ENCODE measurements at regions not wholly inside any gene's neighbourhood (a gene's known extent, or its start where the extent isn't known, plus 50 kb on each side); places are given as distances from the start of the nearest gene placed in this dataset.

- Histone ChIP-seq H3K4ac (ENCODE audit: low read depth, low read length) (no peak overlapping the region), H3K27ac (ENCODE audit: low read depth, low read length) (no peak overlapping the region), H3K4me2 (ENCODE audit: low read length) (no peak overlapping the region), H3K23ac (ENCODE audit: low read length) (no peak overlapping the region), H2BK5ac (ENCODE audit: low read length) (no peak overlapping the region), H3K79me2 (ENCODE audit: control insufficient read depth, insufficient read depth, low read length) (no peaks in the 10 kb centered on the region), H3K56ac (ENCODE audit: low read length) (no peak overlapping the region), H3K27me3 (ENCODE audit: insufficient read depth, low read length, poor library complexity) (no peaks in the 10 kb centered on the region), H3K18ac (ENCODE audit: low read length) (no peak overlapping the region), H3K4me3 (ENCODE audit: low read length) (no peak overlapping the region), H2BK120ac (ENCODE audit: low read depth, low read length) (no peak overlapping the region), H4K5ac (ENCODE audit: low read length) (no peak overlapping the region), H2AK5ac (ENCODE audit: low read length) (no peak overlapping the region), H2BK15ac (replicated peaks; ENCODE audit: low read depth) (no peak overlapping the region), H3K9ac (ENCODE audit: low read length) (no peak overlapping the region), H4K8ac (ENCODE audit: low read depth, low read length) (no peak overlapping the region), H3K4me1 (ENCODE audit: control insufficient read depth, low read depth, low read length) (no peaks in the 10 kb centered on the region), H3K36me3 (ENCODE audit: control insufficient read depth, insufficient read depth, low read length) (no peaks in the 10 kb centered on the region), H3K79me1 (ENCODE audit: low read length) (no peaks in the 10 kb centered on the region)
- no peak for DNase-seq
These were observed 104.2 kb upstream of the SOX6 start for GRCh38 chr11:16460508-16460907.

GRCh38 chr11:16456366-16456765 is 100.0 kb upstream of the SOX6 start:
- H2BK120ac ChIP-seq (ENCODE audit: low read depth, low read length), result no peak overlapping the region

DNA sequence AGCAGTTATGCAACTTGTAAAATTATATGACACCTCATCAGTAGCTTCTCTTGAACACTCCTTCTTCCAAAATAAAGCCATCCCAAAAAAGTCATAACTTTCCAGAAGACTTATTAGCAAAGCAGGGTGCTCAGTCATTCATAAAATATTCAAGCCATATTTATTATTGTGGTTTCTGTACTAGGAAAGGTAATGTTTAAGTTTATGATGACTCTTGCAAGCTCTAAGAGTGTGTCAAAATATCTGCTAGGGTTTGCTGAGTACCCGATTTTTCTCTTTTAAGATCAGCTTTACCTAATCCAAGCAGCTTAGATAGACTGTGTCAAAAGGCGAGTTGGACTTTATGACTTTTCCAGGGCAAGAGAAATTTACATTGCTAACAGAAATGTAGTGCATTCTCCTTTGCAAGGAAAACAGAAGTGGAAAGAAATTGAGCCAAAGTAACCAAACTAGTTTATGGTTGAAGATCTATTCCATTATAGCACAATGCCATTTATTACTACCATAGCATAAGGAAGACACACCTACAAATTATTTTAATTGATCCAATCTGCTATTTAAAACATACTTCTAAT is 98.0 kb upstream of the SOX6 start:
- no peaks in the 10 kb centered on the region for H3K4me1 ChIP-seq (ENCODE audit: control insufficient read depth, low read depth, low read length)
- no CpG with 5 or more reads among the region's 2 CpGs for WGBS (ENCODE audit: extremely low coverage, insufficient coverage, low lambda C conversion rate)
- no peak overlapping the region for H3K23ac ChIP-seq (ENCODE audit: low read length)
- no peaks in the 10 kb centered on the region for H3K36me3 ChIP-seq (ENCODE audit: control insufficient read depth, insufficient read depth, low read length)
- H2BK5ac ChIP-seq (ENCODE audit: low read length), result no peak overlapping the region
- H3K4ac ChIP-seq (ENCODE audit: low read depth, low read length), result no peak overlapping the region
- H4K5ac ChIP-seq (ENCODE audit: low read length), result no peak overlapping the region
- H3K4me2 ChIP-seq (ENCODE audit: low read length), result no peak overlapping the region
- no peak overlapping the region for H3K9ac ChIP-seq (ENCODE audit: low read length)
- no peak overlapping the region for H3K56ac ChIP-seq (ENCODE audit: low read length)
- DNase-seq, result no peak
- H3K27ac ChIP-seq (ENCODE audit: low read depth, low read length), result no peak overlapping the region
- no peak overlapping the region for H3K4me3 ChIP-seq (ENCODE audit: low read length)
- H3K27me3 ChIP-seq (ENCODE audit: insufficient read depth, low read length, poor library complexity), result no peaks in the 10 kb centered on the region
- H3K18ac ChIP-seq (ENCODE audit: low read length), result no peak overlapping the region
- H2BK15ac ChIP-seq (replicated peaks; ENCODE audit: low read depth), result no peak overlapping the region
- H2AK5ac ChIP-seq (ENCODE audit: low read length), result no peak overlapping the region
- H3K79me1 ChIP-seq (ENCODE audit: low read length), result no peaks in the 10 kb centered on the region
- no peaks in the 10 kb centered on the region for H3K79me2 ChIP-seq (ENCODE audit: control insufficient read depth, insufficient read depth, low read length)
- no peak overlapping the region for H4K8ac ChIP-seq (ENCODE audit: low read depth, low read length)
- no peak overlapping the region for H2BK120ac ChIP-seq (ENCODE audit: low read depth, low read length)

More at GRCh38 chr11:16456366-16456765, 100.0 kb upstream of the SOX6 start:
- H4K8ac ChIP-seq (ENCODE audit: low read depth, low read length), result no peak overlapping the region
- no peak overlapping the region for H3K4me3 ChIP-seq (ENCODE audit: low read length)
- H3K36me3 ChIP-seq (ENCODE audit: control insufficient read depth, insufficient read depth, low read length), result no peaks in the 10 kb centered on the region
- no CpG with 5 or more reads among the region's 2 CpGs for WGBS (ENCODE audit: extremely low coverage, insufficient coverage, low lambda C conversion rate)
- no peak overlapping the region for H3K9ac ChIP-seq (ENCODE audit: low read length)
- H3K79me2 ChIP-seq (ENCODE audit: control insufficient read depth, insufficient read depth, low read length), result no peaks in the 10 kb centered on the region
- no peak overlapping the region for H4K5ac ChIP-seq (ENCODE audit: low read length)
- H2AK5ac ChIP-seq (ENCODE audit: low read length), result no peak overlapping the region
- no peak overlapping the region for H2BK15ac ChIP-seq (replicated peaks; ENCODE audit: low read depth)
- no peaks in the 10 kb centered on the region for H3K4me1 ChIP-seq (ENCODE audit: control insufficient read depth, low read depth, low read length)
- no peaks in the 10 kb centered on the region for H3K79me1 ChIP-seq (ENCODE audit: low read length)
- H3K27me3 ChIP-seq (ENCODE audit: insufficient read depth, low read length, poor library complexity), result no peaks in the 10 kb centered on the region
- H3K23ac ChIP-seq (ENCODE audit: low read length), result no peak overlapping the region
- no peak overlapping the region for H3K4me2 ChIP-seq (ENCODE audit: low read length)
- H3K4ac ChIP-seq (ENCODE audit: low read depth, low read length), result no peak overlapping the region
- no peak overlapping the region for H3K27ac ChIP-seq (ENCODE audit: low read depth, low read length)
- no peak overlapping the region for H3K56ac ChIP-seq (ENCODE audit: low read length)
- H3K18ac ChIP-seq (ENCODE audit: low read length), result no peak overlapping the region
- peak; percentile 1 for DNase-seq
- no peak overlapping the region for H2BK5ac ChIP-seq (ENCODE audit: low read length)

DNA sequence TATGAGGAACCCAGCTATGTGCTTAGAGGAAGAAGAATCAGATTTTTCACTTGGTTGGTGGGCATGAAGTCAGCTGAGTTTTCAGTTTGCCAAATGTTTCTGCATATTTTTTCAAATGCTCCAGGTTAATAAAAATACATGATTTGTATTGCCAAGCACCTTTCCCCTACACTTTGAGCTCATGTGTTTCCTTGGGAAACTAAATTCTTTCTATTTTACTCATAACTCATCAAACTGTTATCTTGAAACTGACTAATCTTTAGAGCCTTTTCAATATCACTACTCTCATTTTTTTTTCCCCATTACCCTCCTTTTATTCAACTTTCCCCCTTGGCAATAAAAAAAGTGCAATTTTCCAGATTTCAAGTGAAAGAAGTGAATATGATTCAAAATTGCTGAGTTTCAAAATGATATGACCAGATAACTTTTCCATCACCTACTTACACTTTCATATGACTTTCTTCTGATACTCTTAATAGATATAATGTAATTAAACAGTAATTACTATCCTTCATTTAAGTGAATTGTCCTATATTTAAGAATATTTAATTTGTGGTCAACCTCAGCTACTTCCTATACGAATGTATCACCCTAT is 91.9 kb upstream of the SOX6 start:
- no peak overlapping the region for H3K23ac ChIP-seq (ENCODE audit: low read length)
- H3K4me1 ChIP-seq (ENCODE audit: control insufficient read depth, low read depth, low read length), result no peaks in the 10 kb centered on the region
- no peak overlapping the region for H3K18ac ChIP-seq (ENCODE audit: low read length)
- H2BK5ac ChIP-seq (ENCODE audit: low read length), result no peak overlapping the region
- no peaks in the 10 kb centered on the region for H3K36me3 ChIP-seq (ENCODE audit: control insufficient read depth, insufficient read depth, low read length)
- DNase-seq, result no peak
- H3K27ac ChIP-seq (ENCODE audit: low read depth, low read length), result no peak overlapping the region
- H3K79me1 ChIP-seq (ENCODE audit: low read length), result no peaks in the 10 kb centered on the region
- no peak overlapping the region for H3K4ac ChIP-seq (ENCODE audit: low read depth, low read length)
- no peak overlapping the region for H2BK15ac ChIP-seq (replicated peaks; ENCODE audit: low read depth)
- H2AK5ac ChIP-seq (ENCODE audit: low read length), result no peak overlapping the region
- WGBS (ENCODE audit: extremely low coverage, insufficient coverage, low lambda C conversion rate), result no CpG with 5 or more reads among the region's 1 CpG
- H3K56ac ChIP-seq (ENCODE audit: low read length), result no peak overlapping the region
- no peak overlapping the region for H3K4me2 ChIP-seq (ENCODE audit: low read length)
- H3K79me2 ChIP-seq (ENCODE audit: control insufficient read depth, insufficient read depth, low read length), result no peaks in the 10 kb centered on the region
- no peak overlapping the region for H4K8ac ChIP-seq (ENCODE audit: low read depth, low read length)
- H3K27me3 ChIP-seq (ENCODE audit: insufficient read depth, low read length, poor library complexity), result no peaks in the 10 kb centered on the region
- H3K9ac ChIP-seq (ENCODE audit: low read length), result no peak overlapping the region
- no peak overlapping the region for H3K4me3 ChIP-seq (ENCODE audit: low read length)
- no peak overlapping the region for H2BK120ac ChIP-seq (ENCODE audit: low read depth, low read length)
- H4K5ac ChIP-seq (ENCODE audit: low read length), result no peak overlapping the region

GRCh38 chr11:16441461-16441860 is 85.1 kb upstream of the SOX6 start:
- Histone ChIP-seq H3K4me3 (ENCODE audit: low read length) (no peak overlapping the region), H2AK5ac (ENCODE audit: low read length) (no peak overlapping the region), H4K5ac (ENCODE audit: low read length) (no peak overlapping the region), H2BK5ac (ENCODE audit: low read length) (no peak overlapping the region), H2BK15ac (replicated peaks; ENCODE audit: low read depth) (no peak overlapping the region), H4K8ac (ENCODE audit: low read depth, low read length) (no peak overlapping the region), H3K79me2 (ENCODE audit: control insufficient read depth, insufficient read depth, low read length) (no peaks in the 10 kb centered on the region), H2BK120ac (ENCODE audit: low read depth, low read length) (no peak overlapping the region), H3K36me3 (ENCODE audit: control insufficient read depth, insufficient read depth, low read length) (no peaks in the 10 kb centered on the region), H3K9ac (ENCODE audit: low read length) (no peak overlapping the region), H3K18ac (ENCODE audit: low read length) (no peak overlapping the region), H3K4me2 (ENCODE audit: low read length) (no peak overlapping the region), H3K23ac (ENCODE audit: low read length) (no peak overlapping the region), H3K27me3 (ENCODE audit: insufficient read depth, low read length, poor library complexity) (no peaks in the 10 kb centered on the region), H3K4ac (ENCODE audit: low read depth, low read length) (no peak overlapping the region), H3K79me1 (ENCODE audit: low read length) (no peaks in the 10 kb centered on the region), H3K27ac (ENCODE audit: low read depth, low read length) (no peak overlapping the region), H3K4me1 (ENCODE audit: control insufficient read depth, low read depth, low read length) (no peaks in the 10 kb centered on the region), H3K56ac (ENCODE audit: low read length) (no peak overlapping the region)
- WGBS (ENCODE audit: extremely low coverage, insufficient coverage, low lambda C conversion rate), result no CpG with 5 or more reads among the region's 3 CpGs
- DNase-seq, result no peak

DNA sequence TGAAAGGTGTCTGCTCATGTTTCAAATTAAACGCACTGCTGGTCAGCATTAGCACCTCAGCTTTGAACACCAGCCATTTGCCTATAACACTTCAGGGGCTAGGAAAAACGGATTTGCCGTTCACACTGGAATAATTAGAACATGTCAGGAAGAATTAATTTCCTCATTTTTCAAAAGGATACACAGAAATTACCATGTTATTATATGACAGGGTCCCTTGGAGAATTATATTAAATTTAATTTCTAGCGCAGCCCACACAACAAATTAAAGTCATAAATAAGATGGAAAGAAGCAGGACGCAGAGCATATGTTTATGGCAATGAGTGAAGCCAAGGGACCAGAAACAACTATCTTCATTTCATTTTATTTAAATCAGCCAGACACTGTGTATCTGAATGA is 83.8 kb upstream of the SOX6 start:
- no peak for DNase-seq
- Histone ChIP-seq H3K4ac (ENCODE audit: low read depth, low read length) (no peak overlapping the region), H3K23ac (ENCODE audit: low read length) (no peak overlapping the region), H3K9ac (ENCODE audit: low read length) (no peak overlapping the region), H3K56ac (ENCODE audit: low read length) (no peak overlapping the region), H4K8ac (ENCODE audit: low read depth, low read length) (no peak overlapping the region), H2BK15ac (replicated peaks; ENCODE audit: low read depth) (no peak overlapping the region), H3K36me3 (ENCODE audit: control insufficient read depth, insufficient read depth, low read length) (no peaks in the 10 kb centered on the region), H3K18ac (ENCODE audit: low read length) (no peak overlapping the region), H3K4me2 (ENCODE audit: low read length) (no peak overlapping the region), H3K4me1 (ENCODE audit: control insufficient read depth, low read depth, low read length) (no peaks in the 10 kb centered on the region), H2AK5ac (ENCODE audit: low read length) (no peak overlapping the region), H3K27me3 (ENCODE audit: insufficient read depth, low read length, poor library complexity) (no peaks in the 10 kb centered on the region), H3K4me3 (ENCODE audit: low read length) (no peak overlapping the region), H2BK120ac (ENCODE audit: low read depth, low read length) (no peak overlapping the region), H2BK5ac (ENCODE audit: low read length) (no peak overlapping the region), H3K27ac (ENCODE audit: low read depth, low read length) (no peak overlapping the region), H4K5ac (ENCODE audit: low read length) (no peak overlapping the region), H3K79me2 (ENCODE audit: control insufficient read depth, insufficient read depth, low read length) (no peaks in the 10 kb centered on the region), H3K79me1 (ENCODE audit: low read length) (no peaks in the 10 kb centered on the region)
- no CpG with 5 or more reads among the region's 5 CpGs for WGBS (ENCODE audit: extremely low coverage, insufficient coverage, low lambda C conversion rate)
